Right ventricle myocardium inferior (tissue), 1 donor: ENCODE measurements at regions not wholly inside any gene's neighbourhood (a gene's known extent, or its start where the extent isn't known, plus 50 kb on each side); places are given as distances from the start of the nearest gene placed in this dataset.

ENCODE experiments used
- ATAC-seq: fragments of 200-7000 bp; cut with Tn5 transposase; one replicate; pipeline ENCODE4 v1.9.1; 2020; ENCODE audit warnings: mild to moderate bottlenecking, moderate library complexity
- DNase-seq: peaks from one replicate; pipeline ENCODE4 v3.0.0; 2021; ENCODE audit errors: missing footprints
- intact Hi-C: fragments of 100-400 bp; cut with DNase I; formaldehyde crosslinking; loops from one replicate; pipeline ENCODE4 v1.11.0; 2022
- donor health status: DM: no; HTN: yes; CAD: no; lungs with severe emphysema.

DNA sequence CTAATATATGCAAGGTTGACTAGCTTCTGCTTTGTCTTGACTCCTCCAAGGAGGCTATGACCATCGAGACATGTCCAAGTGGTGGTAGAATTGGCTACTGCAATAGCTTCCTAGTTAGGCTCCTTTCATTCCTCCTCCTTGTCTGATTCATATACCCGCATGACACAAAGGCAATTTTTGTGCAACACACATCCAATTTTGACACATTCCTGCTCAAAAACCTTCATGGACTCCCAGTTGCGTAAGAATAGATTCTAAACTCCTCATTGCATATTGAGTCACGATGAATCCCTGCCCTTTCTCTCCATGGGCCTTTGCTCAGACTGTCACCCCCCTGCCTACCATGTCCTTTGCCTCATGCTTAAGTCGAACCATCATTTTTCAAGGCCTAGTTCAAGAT is 344.5 kb downstream of the ACTL7B start:
- no peak for DNase-seq
- intact Hi-C loops, result no loop called here
- ATAC-seq, result no peak

DNA sequence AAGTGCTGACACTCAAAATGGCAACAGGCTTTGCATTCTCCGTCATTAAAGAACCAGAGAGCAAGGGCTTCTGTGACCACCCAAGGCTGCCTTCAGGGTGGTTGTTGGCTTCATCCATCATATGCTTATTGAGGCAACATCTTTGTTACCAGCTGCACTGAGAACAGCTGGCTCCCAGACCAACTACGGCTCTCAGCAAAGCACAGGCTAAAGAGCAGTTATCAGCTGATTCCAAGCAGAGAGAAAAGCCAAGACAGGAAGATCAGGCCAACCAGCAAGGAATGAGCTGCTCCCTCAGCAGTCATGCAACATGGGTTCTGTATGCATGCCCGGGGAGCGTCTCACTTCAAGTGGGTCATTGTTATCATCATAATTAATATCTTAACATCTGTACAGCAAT is 358.9 kb downstream of the ACTL7B start:
- no peak for ATAC-seq
- intact Hi-C loops, result no loop called here
- no peak for DNase-seq

DNA sequence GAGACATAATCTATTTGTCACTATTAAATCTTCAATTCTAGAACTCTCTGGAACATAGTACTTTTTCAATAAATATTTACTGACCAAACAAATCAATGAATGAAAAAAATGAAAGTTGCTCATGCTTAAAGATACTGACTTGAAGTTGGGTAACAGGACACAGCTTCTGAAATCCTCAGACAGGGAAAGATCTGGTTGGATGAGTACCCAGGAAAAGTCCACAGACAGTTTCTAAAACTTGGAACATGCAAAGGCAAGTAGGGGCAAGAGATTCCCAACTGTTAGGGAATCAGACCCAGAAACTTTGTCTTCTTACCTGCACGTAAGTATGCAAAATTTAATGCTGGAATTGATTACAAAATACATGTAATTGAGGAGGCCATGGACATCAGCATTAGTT is 366.2 kb downstream of the ACTL7B start:
- ATAC-seq, result no peak
- intact Hi-C loops, result no loop called here
- DNase-seq, result no peak

DNA sequence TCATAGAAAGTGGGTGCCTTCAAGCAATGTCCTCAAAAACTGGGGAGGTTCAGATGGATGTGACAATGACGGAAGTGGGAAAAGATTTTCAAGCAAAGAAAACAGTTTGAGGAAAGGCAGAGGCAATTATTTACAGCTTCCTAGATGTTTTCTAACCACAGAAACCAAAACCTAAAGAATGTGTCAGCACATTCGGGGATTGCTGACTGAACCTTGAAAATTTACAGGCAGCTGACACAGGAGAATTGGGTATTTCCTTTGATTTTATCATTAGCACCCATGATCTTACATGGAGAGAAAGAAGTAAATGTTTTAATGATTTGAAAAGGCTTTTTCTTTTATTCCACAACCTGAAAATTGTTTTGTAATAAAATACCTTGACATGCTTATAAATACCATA is 369.0 kb downstream of the ACTL7B start:
- intact Hi-C loops, result no loop called here
- ATAC-seq (no peak), DNase-seq (no peak)

DNA sequence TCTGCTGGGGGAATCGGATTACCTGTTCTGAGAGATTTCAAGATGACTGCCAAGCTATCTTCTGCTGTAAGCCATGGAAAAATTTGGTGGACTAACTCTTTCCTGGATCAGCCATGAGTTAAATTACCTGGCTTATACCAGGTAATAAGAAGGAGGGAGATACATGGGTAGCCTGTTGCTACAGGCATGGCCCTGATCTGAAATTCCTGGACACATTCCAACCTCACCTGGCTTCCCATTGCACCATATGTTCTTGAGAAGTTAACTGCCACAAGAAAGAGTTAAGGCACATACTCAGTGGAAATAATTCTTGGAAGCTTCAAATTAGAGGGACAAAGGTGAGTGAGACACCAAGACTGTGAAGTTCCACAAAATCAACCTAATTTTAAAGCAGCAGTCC is 371.3 kb downstream of the ACTL7B start:
- intact Hi-C loops, result no loop called here
- DNase-seq, result no peak
- no peak for ATAC-seq

DNA sequence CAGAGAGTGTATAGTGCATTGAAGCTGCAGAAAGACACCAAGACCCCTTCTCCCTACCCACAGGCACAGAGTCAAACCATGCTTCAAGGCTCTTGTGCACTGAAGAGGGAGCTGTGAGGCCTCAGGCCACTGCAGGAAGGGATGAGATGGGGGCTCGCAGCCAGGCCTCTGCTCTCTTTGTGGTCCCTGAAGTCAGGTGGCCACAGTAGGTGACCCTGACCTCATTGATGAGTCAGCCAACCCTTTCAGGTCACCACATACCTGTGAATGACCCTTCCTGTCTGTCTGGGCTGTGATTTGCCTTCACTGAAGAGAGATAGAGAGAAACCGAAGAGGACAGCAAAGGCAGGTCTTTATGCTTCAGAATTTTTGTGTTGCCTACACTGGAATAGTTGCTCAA is 372.1 kb downstream of the ACTL7B start:
- no peak for DNase-seq
- no peak for ATAC-seq
- intact Hi-C loops, result no loop called here

DNA sequence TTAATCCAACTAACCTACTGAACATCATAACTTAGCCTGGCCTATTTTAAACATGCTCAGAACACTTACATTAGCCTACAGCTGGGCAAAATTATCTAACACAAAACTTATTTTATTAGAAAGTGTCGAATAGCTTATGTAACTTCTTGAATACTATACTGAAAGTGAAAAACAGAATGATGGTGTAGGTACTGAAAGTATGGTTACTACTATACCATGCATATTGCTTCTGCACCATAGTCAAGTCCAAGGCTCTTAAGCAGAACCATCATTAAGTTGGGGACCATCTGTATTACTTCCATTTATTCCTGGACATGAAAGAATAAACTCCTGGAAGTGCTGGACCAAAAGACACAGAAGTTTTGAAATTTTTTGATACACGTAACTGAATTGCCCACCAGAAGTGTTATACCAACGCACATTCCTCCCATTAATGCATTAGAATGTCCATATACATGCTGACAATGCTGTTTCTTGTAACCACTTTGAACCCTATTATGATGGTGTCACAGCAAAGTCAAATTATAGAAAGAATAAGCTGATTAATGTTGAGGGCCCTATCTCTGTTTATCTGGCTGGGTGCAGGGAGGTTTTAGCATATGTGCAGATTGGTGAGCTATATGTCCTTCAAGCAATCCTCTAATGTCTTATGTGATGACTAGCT is 375.7 kb downstream of the ACTL7B start:
- intact Hi-C loops, result no loop called here
- ATAC-seq, result no peak
- no peak for DNase-seq

DNA sequence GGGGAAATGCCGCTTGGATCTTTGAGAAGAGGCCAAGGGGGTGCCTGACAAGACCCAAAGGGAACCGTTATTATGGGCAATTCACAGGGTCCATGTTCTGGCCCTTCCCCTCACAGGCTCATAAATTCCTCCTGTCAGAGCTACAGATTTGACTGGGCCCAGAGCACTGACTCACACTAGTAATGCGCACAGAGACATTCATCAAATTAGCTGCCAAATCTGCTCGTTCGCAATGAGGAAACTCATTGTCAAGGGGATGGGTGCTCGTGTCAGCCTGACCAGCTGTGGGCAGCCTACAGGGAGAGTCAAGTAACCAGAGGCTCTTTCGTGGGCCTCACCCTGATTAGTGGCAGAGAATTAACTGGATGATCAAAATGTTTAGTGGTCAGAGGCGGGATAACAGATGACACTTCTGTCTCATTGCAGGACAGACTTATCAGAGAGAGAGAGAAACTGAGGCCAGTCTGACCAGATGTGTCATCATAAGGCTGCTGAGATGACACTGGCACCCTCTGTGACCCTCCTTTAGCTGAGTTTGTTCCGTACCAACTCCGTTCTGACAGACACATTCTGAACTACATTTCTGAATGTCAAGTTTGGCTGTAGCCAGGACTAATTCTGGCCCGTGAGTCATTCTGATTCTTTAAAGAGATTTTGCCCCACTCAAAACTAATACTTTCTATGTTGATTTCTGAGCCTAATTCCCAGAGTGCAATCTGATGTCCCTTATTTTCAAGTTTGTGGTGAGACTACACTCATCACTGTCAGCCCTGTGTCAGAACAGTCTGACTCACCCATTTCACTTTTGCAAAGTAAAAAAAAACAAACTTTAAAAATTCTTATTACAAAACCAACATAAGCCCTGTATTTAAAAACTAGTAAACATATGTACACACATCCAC is 377.1 kb downstream of the ACTL7B start:
- intact Hi-C loops, result no loop called here
- no peak for DNase-seq
- ATAC-seq, result no peak

DNA sequence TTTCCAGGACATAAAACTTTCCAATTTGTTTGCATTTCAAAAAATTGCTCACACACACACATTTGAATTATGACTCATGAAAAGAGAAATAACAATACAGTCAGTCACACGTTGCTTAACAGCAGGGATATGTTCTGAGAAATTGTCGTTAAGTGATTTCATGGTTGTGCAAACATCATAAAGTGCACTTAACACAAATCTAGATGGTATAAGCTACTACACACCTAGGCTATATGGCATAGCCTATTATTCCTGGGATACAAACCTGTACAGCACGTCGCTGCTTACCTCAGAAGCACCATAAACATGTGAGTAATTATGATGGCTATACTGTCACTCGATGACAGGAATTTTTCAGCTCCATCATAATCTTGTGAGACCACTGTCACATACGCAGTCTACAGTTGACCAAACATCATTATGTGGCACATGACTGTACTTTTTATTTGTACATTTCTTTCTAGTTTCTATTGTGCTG is 378.2 kb downstream of the ACTL7B start:
- DNase-seq (no peak), ATAC-seq (no peak)
- intact Hi-C loops, result no loop called here

DNA sequence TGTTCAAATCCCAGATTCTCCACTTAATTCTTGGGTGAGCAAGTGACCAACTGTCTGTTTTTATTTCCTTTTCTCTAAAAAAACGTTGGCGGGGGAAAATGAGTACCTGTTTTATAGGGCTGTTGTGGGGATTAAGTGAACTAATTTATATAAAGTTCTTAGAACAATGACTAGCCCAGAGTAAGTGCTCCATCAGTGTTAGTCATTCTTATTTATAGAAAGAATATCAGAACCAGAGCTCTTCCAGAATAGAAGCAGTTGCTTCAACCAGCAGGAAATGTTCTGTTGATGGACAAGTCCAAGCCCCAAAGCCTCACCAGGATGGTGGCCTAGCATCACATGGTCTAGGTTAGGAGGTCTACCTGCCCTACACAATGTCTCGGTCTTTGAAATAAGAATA is 379.2 kb downstream of the ACTL7B start:
- intact Hi-C loops, result no loop called here
- no peak for ATAC-seq
- no peak for DNase-seq

DNA sequence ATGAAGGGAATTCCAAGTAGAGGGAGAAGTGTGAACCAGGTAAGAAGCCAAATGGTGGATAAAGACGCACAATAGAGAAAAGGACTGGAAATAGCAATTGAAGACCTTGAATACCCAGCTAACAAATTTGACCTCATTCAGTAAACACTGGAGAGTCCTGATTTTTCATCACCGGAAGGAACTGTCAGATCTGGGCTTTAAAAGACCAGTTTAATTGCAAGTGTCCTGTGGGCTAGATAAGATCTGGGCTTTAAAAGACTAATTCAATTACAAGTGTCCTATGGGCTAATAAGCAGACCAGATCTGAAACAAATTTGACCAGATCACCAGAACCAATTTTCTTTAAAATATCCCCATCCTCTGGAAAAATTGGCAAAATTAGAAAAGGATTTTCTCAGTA is 380.0 kb downstream of the ACTL7B start:
- no peak for ATAC-seq
- no peak for DNase-seq
- intact Hi-C loops, result no loop called here

DNA sequence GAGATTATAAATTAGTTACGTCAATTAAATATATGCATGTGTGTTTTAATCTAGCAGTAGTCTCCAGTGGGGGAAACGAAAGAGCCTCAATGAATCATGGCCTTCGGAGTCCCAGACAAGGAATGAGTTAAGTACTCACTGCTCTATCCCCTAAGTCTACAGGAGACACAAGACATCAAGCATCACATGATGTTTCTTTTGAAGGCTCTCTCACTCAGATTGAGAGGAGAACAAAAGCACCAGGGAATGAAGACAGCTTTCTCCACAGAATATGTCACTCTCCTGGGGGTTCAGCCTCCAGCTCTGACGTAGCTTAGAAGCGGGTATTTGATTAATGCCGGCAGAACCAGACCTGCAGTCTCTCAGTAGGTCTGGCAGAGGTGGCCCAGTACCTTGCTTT is 381.4 kb downstream of the ACTL7B start:
- DNase-seq (no peak), ATAC-seq (no peak)
- intact Hi-C loops, result no loop called here

DNA sequence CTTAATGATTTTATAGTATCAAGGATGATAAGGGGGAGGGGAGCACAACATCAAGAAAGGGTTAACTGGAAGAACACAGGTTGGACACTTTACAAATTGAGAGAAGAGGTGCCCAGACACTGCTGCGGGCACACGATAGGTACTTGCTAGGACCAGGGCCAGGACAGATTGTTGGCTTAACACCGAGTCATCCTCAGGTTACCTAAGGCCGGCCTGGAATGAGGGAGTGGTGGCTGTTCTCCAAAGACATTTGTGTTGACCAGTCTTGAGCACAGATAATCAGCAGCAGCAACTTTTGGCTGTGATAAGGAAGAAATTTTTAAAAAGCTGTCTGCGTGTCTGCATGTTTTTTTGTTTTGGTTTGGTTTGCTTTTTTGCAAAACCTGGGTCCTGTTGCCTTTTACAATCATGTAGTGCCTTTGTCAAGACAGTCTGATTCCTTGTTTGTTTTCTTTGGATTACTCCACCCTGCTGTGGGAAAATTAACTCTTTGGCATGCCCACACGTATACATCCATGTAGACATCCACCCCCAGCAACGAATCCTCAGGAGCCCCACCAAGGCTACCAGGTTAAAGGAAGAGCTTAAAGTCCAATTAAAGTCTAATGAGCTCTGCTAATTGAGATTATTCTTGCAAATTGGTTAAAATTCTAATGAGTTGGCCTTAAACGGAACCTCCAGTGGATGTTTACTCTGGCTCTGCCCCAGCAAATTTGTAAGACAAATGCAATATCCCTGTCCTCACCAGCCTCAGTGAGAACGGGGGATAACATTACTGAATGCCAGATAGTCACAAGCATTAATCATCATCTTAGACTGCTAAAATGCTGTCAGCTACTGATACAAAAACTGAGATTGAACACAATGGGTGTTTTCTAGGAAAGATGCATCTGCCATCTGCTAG is 382.3 kb downstream of the ACTL7B start:
- DNase-seq (no peak), ATAC-seq (peak; percentile 66)

DNA sequence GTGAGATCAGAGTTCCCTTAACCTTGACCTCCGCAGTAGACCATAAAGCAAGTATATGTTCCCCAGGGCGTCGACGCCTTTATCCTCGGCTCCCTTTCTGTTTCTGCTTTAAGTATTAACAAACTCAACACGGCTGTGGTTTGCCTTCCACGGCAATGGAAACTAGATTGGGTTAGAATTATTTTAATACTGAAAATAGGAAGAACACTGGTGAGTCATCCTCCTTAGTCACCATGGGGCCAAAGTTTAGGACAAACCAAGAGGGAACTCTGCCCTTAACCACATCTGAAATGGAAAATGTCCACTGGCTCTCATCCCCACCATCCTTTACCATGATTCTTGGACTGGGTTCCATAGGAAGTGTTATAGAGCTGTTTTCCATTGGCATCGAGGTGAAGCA is 386.1 kb downstream of the ACTL7B start:
- intact Hi-C loops, result no loop called here
- DNase-seq (no peak), ATAC-seq (no peak)

More for the DNA sequence above, 382.3 kb downstream of the ACTL7B start:
- intact Hi-C loops, result no loop called here

DNA sequence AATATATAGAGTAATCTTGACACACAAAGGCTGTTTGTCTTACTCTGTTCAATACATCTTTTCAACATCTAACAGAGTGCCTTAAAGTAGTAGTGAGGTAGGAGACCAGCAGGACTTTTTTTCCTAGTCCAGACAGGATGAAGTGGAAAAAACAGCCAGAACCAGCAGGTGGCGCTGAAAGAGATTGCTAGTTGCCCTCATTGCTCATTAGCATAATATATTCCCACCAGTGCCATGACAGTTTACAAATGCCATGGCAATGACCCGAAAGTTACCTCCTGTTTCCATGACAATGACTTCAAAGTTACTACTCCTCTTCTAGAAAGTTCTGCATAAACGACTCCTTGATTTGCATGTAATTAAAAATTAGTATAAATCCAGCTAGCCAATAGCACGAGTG is 387.4 kb downstream of the ACTL7B start:
- intact Hi-C loops, result no loop called here
- no peak for ATAC-seq
- no peak for DNase-seq

DNA sequence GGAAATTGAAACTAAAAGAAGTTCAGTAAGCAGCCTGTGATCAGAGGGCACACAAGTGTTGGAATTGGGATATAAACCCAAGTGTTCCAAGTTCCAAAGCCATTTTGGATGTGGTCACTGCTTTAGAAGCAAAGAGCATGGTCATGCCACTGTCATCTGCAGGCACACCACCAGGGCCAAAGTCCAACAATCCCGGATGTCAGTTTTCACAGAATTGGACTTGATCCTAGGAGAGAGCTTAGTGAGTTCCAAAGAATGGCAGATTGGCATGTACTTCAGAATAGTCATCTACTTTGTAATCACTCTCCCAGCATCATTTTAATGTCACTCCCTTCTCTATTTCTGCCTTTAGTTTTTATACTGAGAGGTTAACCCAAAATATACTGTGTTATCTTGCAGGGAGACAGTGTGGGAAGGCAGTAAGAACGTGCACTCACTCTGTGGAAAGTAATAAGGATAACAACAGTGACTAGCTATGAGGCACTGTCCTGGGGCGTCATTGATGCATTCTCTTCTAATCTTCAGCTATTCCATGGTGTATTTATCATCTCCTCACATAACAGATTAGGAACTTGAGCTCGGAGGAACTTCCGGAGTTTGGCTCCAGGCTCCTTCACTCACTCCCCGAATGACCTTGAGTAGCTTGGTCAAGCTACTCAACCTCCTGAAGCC is 388.0 kb downstream of the ACTL7B start:
- DNase-seq (no peak), ATAC-seq (no peak)
- intact Hi-C loops, result no loop called here

DNA sequence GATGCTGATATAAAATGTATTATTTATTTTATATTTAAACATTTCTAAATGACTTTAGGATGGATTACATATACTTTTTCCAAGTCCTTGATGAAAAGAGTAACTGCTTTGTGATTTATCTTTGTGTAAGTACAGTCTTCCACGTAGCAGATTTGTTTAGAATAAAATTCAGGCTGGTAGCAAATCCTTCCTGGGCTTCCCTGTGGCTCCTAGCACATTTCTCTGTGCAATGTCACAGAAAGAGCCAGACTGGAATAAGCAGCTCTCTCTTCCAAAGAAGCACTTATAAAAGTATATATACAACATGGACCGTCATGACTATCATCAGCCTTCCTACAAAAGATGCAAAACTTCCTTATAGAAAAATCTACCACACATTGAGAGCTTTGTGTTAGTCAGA is 388.6 kb downstream of the ACTL7B start:
- intact Hi-C loops, result no loop called here
- ATAC-seq (no peak), DNase-seq (no peak)

DNA sequence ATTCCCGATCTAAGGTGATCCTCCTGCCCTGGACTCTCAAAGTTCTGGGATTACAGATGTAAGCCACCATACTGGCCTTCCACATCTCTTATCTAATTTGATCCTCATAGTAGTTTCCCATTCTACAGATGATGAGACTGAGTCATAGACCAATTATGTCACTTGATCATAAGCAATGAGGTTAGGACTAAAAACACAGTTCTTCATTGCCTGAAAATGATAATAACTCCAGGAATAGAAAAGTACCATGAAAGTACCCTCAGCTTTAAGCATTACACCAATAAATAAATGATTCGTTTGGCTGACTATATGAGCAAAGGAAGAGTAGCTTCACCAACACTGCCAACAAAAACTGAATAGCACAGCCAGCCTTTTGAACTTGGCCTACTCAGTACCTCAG is 389.5 kb downstream of the ACTL7B start:
- intact Hi-C loops, result no loop called here
- DNase-seq (no peak), ATAC-seq (no peak)
